Caco-2 (cell line): ENCODE measurements at regions not wholly inside any gene's neighbourhood (a gene's known extent, or its start where the extent isn't known, plus 50 kb on each side); places are given as distances from the start of the nearest gene placed in this dataset.

Source experiments
- BruUV-seq: library from RNA; stranded (reverse); fragments of 400-500 nt; replicated peaks from 2 replicates; lab custom pipeline; 2021; lab: Mats Ljungman, UMichigan
- CTCF ChIA-PET: fragments of 300-600 bp; sonication (Branson Sonifier 250); formaldehyde crosslinking; loops from one replicate; lab custom pipeline; 2022; ENCODE audit warnings: antibody characterized with exemption; lab: Charles Lee
- POLR2A ChIA-PET: fragments of 300-600 bp; sonication (Branson Sonifier 250); formaldehyde crosslinking; loops from one replicate; lab custom pipeline; 2022; ENCODE audit warnings: antibody characterized with exemption; lab: Charles Lee
- DNase-seq, 2 experiments: peaks; one replicate each; pipeline versions ENCODE4 v3.0.0 to v3.0.0-alpha.2; 2020 to 2022
- H3K27me3 ChIP-seq: replicated peaks from 2 replicates; pipeline ENCODE4 v1.6.0; 2011; ENCODE audit warnings: low read length; ENCODE audit not compliant: control insufficient read depth, insufficient read depth
- H3K36me3 ChIP-seq: 2 replicates; pipeline ENCODE4 v1.5.1; 2011; ENCODE audit warnings: low read length; ENCODE audit not compliant: control insufficient read depth, insufficient read depth
- H3K4me1 ChIP-seq: fragments of 250-450 bp; sonication (Bioruptor Pico); 2 replicates; pipeline ENCODE4 v1.5.1; 2020; ENCODE audit warnings: mild to moderate bottlenecking
- H3K4me3 ChIP-seq: 2 replicates; pipeline ENCODE4 v1.5.1; 2011; ENCODE audit warnings: low read depth, mild to moderate bottlenecking, control low read depth, low read length
- H3K9me3 ChIP-seq: fragments of 250-450 bp; sonication (Bioruptor Pico); 2 replicates; pipeline ENCODE4 v1.5.1; 2020; ENCODE audit warnings: mild to moderate bottlenecking, moderate library complexity
- H3K27ac Mint-ChIP-seq: one replicate; pipeline ENCODE4 v1.8.0; 2022; ENCODE audit warnings: mixed read lengths; ENCODE audit not compliant: unreplicated experiment
- H3K27me3 Mint-ChIP-seq: one replicate; pipeline ENCODE4 v1.8.0; 2022; ENCODE audit warnings: mixed read lengths; ENCODE audit not compliant: insufficient read depth, unreplicated experiment
- H3K36me3 Mint-ChIP-seq: one replicate; pipeline ENCODE4 v1.8.0; 2022; ENCODE audit warnings: mild to moderate bottlenecking, mixed read lengths; ENCODE audit not compliant: insufficient read depth, unreplicated experiment
- H3K4me1 Mint-ChIP-seq: one replicate; pipeline ENCODE4 v1.8.0; 2022; ENCODE audit warnings: low read depth, mixed read lengths; ENCODE audit not compliant: unreplicated experiment
- H3K4me3 Mint-ChIP-seq: one replicate; pipeline ENCODE4 v1.8.0; 2022; ENCODE audit warnings: mild to moderate bottlenecking, moderate library complexity, mixed read lengths; ENCODE audit not compliant: unreplicated experiment
- H3K9me3 Mint-ChIP-seq: one replicate; pipeline ENCODE4 v1.8.0; 2022; ENCODE audit warnings: mixed read lengths; ENCODE audit not compliant: unreplicated experiment
- CTCF ChIP-seq, 2 experiments: fragments of 200-600 bp in 1 of 2; IDR thresholded peaks; 1 replicate in 1 of 2; 2 replicates in 1 of 2; pipeline versions ENCODE4 v1.5.1 to v1.8.0; 2011 to 2022; ENCODE audit warnings: antibody characterized with exemption in 1 of 2, control low read depth in 1 of 2, inconsistent platforms in 1 of 2, low read depth in 1 of 2, low read length in 1 of 2, mild to moderate bottlenecking in 1 of 2, moderate library complexity in 1 of 2; ENCODE audit not compliant: insufficient read depth in 1 of 2, severe bottlenecking in 1 of 2, unreplicated experiment in 1 of 2
- intact Hi-C: fragments of 100-400 bp; cut with micrococcal nuclease; formaldehyde crosslinking; loops from one replicate; pipeline ENCODE4 v1.10.0; 2022; ENCODE audit not compliant: unreplicated experiment

DNA sequence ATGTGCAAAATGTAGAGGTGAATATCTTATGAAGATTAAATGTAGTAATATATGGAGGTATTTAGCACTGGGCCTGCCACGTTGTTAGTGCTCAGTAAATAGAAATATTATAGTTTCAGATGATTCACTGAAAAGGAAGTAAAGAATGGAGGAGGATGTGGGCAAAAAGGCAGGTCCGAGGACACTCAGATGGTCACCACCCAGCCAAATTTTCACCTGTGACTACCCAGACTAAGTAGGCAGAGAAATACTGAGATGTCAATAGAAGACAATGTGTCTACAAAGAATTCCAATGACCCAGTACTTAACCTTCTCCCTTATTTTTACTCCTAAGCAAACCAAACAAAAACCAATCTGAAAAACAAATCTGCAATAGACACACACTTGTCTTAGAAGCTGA lies 70.3 kb upstream of the ATP10B start:
- no peak overlapping the region for H3K27ac Mint-ChIP-seq
- peaks cover 14% of the 10 kb centered on the region for H3K9me3 Mint-ChIP-seq
- BruUV-seq = no TSS peak
- H3K27me3 Mint-ChIP-seq = no peaks in the 10 kb centered on the region
- H3K4me3 Mint-ChIP-seq = no peak overlapping the region
- DNase-seq = no peak
- H3K36me3 ChIP-seq = no peaks in the 10 kb centered on the region
- TF ChIP-seq CTCF (IDR thresholded peaks at IDR 0.05; ENCODE audit: insufficient read depth in 1 of 2, low read depth in 1 of 2, low read length in 1 of 2, severe bottlenecking in 1 of 2, unreplicated experiment in 1 of 2) = no peak
- peaks cover 56% of the 10 kb centered on the region for H3K4me1 ChIP-seq
- no peak overlapping the region for H3K4me3 ChIP-seq
- POLR2A ChIA-PET = no interaction called here
- CTCF ChIA-PET = no interaction called here
- H3K36me3 Mint-ChIP-seq = peaks cover 8% of the 10 kb centered on the region
- intact Hi-C loops = loop anchor here (5.0 kb wide), 1 partner anchor 235 kb away; no protein-coding TSS in a partner anchor
- no peaks in the 10 kb centered on the region for H3K27me3 ChIP-seq
- H3K9me3 ChIP-seq = no peaks in the 10 kb centered on the region
- H3K4me1 Mint-ChIP-seq = peaks cover 38% of the 10 kb centered on the region

- H3K27me3 ChIP-seq = no peaks in the 10 kb centered on the region
- TF ChIP-seq CTCF (IDR thresholded peaks at IDR 0.05; ENCODE audit: insufficient read depth in 1 of 2, low read depth in 1 of 2, low read length in 1 of 2, severe bottlenecking in 1 of 2, unreplicated experiment in 1 of 2) = no peak
- H3K27me3 Mint-ChIP-seq = no peaks in the 10 kb centered on the region
- intact Hi-C loops = loop anchor here (5.0 kb wide), 1 partner anchor 234 kb away; no protein-coding TSS in a partner anchor
- H3K27ac Mint-ChIP-seq = no peak overlapping the region
- DNase-seq = no peak
- no peaks in the 10 kb centered on the region for H3K36me3 ChIP-seq
- ChIA-PET CTCF (no interaction called here), POLR2A (no interaction called here)
- no TSS peak for BruUV-seq
- H3K4me1 ChIP-seq = peaks cover 49% of the 10 kb centered on the region
- no peaks in the 10 kb centered on the region for H3K9me3 ChIP-seq
- H3K4me3 Mint-ChIP-seq = no peak overlapping the region
- H3K36me3 Mint-ChIP-seq = peaks cover 8% of the 10 kb centered on the region
- peaks cover 35% of the 10 kb centered on the region for H3K4me1 Mint-ChIP-seq
- H3K9me3 Mint-ChIP-seq = peaks cover 12% of the 10 kb centered on the region
- no peak overlapping the region for H3K4me3 ChIP-seq
These were observed 69.6 kb upstream of the ATP10B start for GRCh38 chr5:160921423-160922285.

DNA sequence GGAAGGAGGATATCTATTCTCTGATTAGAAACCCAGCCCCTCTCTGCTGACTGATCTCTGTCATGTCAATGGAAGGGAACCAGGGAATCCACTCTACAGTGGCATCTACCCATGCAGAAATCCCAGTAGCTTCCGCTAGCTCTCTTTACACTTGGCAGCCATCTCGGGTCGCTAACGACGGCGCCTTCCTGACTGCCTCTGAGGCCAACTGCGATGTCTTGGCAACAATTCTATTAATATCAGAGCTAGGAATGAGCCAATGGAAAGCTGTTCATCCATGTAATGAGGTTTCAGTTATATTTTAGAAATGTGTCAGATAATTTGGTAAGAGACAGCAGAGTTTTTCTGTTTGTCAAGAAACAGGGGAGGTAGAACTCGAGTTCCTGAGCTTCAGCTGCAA lies 67.6 kb upstream of the ATP10B start:
- TF ChIP-seq CTCF (IDR thresholded peaks at IDR 0.05; ENCODE audit: insufficient read depth in 1 of 2, low read depth in 1 of 2, low read length in 1 of 2, severe bottlenecking in 1 of 2, unreplicated experiment in 1 of 2) = no peak
- H3K4me3 ChIP-seq = no peak overlapping the region
- POLR2A ChIA-PET = no interaction called here
- Mint-ChIP-seq H3K9me3 (peaks cover 12% of the 10 kb centered on the region), H3K36me3 (peaks cover 8% of the 10 kb centered on the region), H3K4me3 (no peak overlapping the region), H3K4me1 (peaks cover 30% of the 10 kb centered on the region), H3K27ac (no peak overlapping the region), H3K27me3 (no peaks in the 10 kb centered on the region)
- H3K36me3 ChIP-seq = no peaks in the 10 kb centered on the region
- CTCF ChIA-PET = no interaction called here
- peaks cover 33% of the 10 kb centered on the region for H3K4me1 ChIP-seq
- H3K9me3 ChIP-seq = no peaks in the 10 kb centered on the region
- intact Hi-C loops = loop anchor here (5.0 kb wide), 1 partner anchor 232 kb away; no protein-coding TSS in a partner anchor
- no peaks in the 10 kb centered on the region for H3K27me3 ChIP-seq
- no TSS peak for BruUV-seq
- no peak for DNase-seq
